ENCODE measurements at regions not wholly inside any gene's neighbourhood (a gene's known extent, or its start where the extent isn't known, plus 50 kb on each side); places are given as distances from the start of the nearest gene placed in this dataset.

DNA sequence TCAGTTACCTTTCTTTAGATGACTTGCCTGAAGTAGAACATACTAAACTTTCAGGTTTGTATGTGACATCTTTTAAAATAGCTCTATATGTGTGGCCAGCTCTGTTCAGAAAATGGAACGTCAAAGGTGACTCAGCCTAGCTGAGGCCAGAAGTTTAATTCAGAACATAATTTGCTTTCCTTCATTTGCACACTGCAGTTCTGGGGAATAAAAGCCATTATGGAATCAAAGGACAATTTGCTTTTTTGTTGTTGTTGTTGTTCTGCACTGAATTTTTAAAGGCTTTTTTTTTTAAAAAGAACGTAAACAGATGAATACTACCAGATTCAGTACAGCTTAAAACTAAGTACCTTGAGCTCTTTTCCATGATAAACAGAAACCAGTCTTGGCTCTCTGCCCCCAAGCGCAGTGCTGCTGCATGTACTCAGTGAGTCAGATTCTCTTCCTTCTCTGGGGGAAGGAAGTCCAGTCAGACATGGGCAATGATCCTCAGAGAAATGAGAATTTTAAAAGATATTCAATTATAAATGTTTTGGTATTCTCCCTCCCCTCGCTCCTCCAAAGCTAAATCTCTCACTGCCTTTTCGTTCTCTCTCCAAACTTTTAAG lies 644.2 kb downstream of the NOVA1 start (continued):
- TF ChIP-seq FOXM1 (IDR thresholded peaks at IDR 0.05; ENCODE audit: low read depth) (no peak), FOXM1 (CRISPR knock-in tag; IDR thresholded peaks at IDR 0.05; ENCODE audit: low read depth) (no peak), HOXB6 (CRISPR knock-in tag; IDR thresholded peaks at IDR 0.05; ENCODE audit: borderline replicate concordance) (no peak), MEIS2 (IDR thresholded peaks at IDR 0.05; ENCODE audit: partially characterized antibody) (no peak), HNRNPH1 (optimal IDR thresholded peaks at IDR 0.05; ENCODE audit: low read depth, low read length) (no peak), ZNF766 (CRISPR knock-in tag; conservative IDR thresholded peaks at IDR 0.05) (no peak), RFX1 (IDR thresholded peaks at IDR 0.05) (no peak), ZNF696 (CRISPR knock-in tag; conservative IDR thresholded peaks at IDR 0.05) (no peak)
- TF ChIP-seq, protein P1, sequence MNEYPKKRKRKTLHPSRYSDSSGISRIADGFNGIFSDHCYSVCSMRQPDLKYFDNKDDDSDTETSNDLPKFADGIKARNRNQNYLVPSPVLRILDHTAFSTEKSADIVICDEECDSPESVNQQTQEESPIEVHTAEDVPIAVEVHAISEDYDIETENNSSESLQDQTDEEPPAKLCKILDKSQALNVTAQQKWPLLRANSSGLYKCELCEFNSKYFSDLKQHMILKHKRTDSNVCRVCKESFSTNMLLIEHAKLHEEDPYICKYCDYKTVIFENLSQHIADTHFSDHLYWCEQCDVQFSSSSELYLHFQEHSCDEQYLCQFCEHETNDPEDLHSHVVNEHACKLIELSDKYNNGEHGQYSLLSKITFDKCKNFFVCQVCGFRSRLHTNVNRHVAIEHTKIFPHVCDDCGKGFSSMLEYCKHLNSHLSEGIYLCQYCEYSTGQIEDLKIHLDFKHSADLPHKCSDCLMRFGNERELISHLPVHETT (CRISPR knock-in tag; conservative IDR thresholded peaks at IDR 0.05 in 1 of 2, IDR thresholded peaks at IDR 0.05 in 1 of 2) = no peak
- TF ChIP-seq, protein P2, sequence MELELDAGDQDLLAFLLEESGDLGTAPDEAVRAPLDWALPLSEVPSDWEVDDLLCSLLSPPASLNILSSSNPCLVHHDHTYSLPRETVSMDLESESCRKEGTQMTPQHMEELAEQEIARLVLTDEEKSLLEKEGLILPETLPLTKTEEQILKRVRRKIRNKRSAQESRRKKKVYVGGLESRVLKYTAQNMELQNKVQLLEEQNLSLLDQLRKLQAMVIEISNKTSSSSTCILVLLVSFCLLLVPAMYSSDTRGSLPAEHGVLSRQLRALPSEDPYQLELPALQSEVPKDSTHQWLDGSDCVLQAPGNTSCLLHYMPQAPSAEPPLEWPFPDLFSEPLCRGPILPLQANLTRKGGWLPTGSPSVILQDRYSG (tag; conservative IDR thresholded peaks at IDR 0.05; ENCODE audit: low read depth) = no peak

Measured in K562 (cell line).